HCT116 (cell line): ENCODE measurements at regions not wholly inside any gene's neighbourhood (a gene's known extent, or its start where the extent isn't known, plus 50 kb on each side); places are given as distances from the start of the nearest gene placed in this dataset.

Experiments
- ATAC-seq: fragments of 200-7000 bp; cut with Tn5 transposase; 2 replicates; pipeline ENCODE4 v1.9.1; 2020; ENCODE audit warnings: mild to moderate bottlenecking, moderate library complexity
- BruUV-seq: library from RNA; stranded (reverse); fragments of 400-500 nt; replicated peaks from 2 replicates; lab custom pipeline; 2021; lab: Mats Ljungman, UMichigan
- CTCF ChIA-PET: fragments of 300-600 bp; sonication (Branson Sonifier 250); formaldehyde crosslinking; loops from one replicate; lab custom pipeline; 2021; ENCODE audit warnings: antibody characterized with exemption; lab: Charles Lee
- POLR2A ChIA-PET: fragments of 300-600, 350-600 bp; sonication (Branson Sonifier 250); formaldehyde crosslinking; loops from one replicate; lab custom pipeline; 2021; ENCODE audit warnings: antibody characterized with exemption; lab: Charles Lee
- RAD21 ChIA-PET, 2 experiments: fragments of 300-600 bp; sonication (Branson Sonifier 250); formaldehyde crosslinking; loops; one replicate each; lab custom pipeline; 2023; ENCODE audit warnings: low total read pairs in 2 of 2; ENCODE audit not compliant: uncharacterized antibody in 2 of 2, unreplicated experiment in 2 of 2, low non-redundant PET in 1 of 2; lab: Charles Lee
- DNase-seq: peaks from one replicate; pipeline ENCODE4 v3.0.0-alpha.2; 2010; ENCODE audit warnings: low read depth, low spot score
- H2AFZ ChIP-seq: fragments of 200-600 bp; shearing (Covaris generic), sonication (generic); 2 replicates; pipeline ENCODE4 v1.6.1; 2017; ENCODE audit warnings: low read depth, mixed run types, mixed read lengths, antibody characterized with exemption, low read length; ENCODE audit not compliant: poor library complexity, severe bottlenecking
- H3K27ac ChIP-seq: 2 replicates; pipeline ENCODE4 v1.5.1; 2012; ENCODE audit warnings: low read depth, low read length
- H3K27me3 ChIP-seq: fragments of 200-600 bp; sonication (generic); 2 replicates; pipeline ENCODE4 v1.6.1; 2016; ENCODE audit warnings: mixed run types, low read length, mixed read lengths; ENCODE audit not compliant: insufficient read depth
- H3K36me3 ChIP-seq, 2 experiments: fragments of 200-500 bp in 1 of 2; fragments of 200-600 bp in 1 of 2; sonication (Bioruptor generic) in 1 of 2; sonication (generic) in 1 of 2; 2 replicates each; pipeline versions ENCODE4 v1.5.1 to v1.6.1; 2014 to 2016; ENCODE audit warnings: low read length in 2 of 2, inconsistent platforms in 1 of 2, mixed read lengths in 1 of 2, mixed run types in 1 of 2; ENCODE audit not compliant: insufficient read depth in 2 of 2, control insufficient read depth in 1 of 2
- H3K4me1 ChIP-seq, 2 experiments: fragments of 200-600 bp in 1 of 2; sonication (generic) in 1 of 2; 2 replicates each; pipeline versions ENCODE4 v1.5.1 to v1.6.1; 2012 to 2017; ENCODE audit warnings: low read length in 2 of 2, inconsistent platforms in 1 of 2, mild to moderate bottlenecking in 1 of 2, mixed read lengths in 1 of 2, mixed run types in 1 of 2, moderate library complexity in 1 of 2; ENCODE audit not compliant: insufficient read depth in 2 of 2, control insufficient read depth in 1 of 2
- H3K4me2 ChIP-seq: fragments of 200-600 bp; sonication (generic); 2 replicates; pipeline ENCODE4 v1.6.1; 2017; ENCODE audit warnings: mixed run types, low read length, mixed read lengths
- H3K4me3 ChIP-seq, 2 experiments: fragments of 200-600 bp in 1 of 2; sonication (generic) in 1 of 2; replicated peaks in 1 of 2; 2 replicates each; pipeline ENCODE4 v1.5.1; 2011 to 2016; ENCODE audit warnings: low read length in 2 of 2, control low read depth in 1 of 2, low read depth in 1 of 2, mild to moderate bottlenecking in 1 of 2, mixed read lengths in 1 of 2, mixed run types in 1 of 2
- H3K79me2 ChIP-seq: fragments of 200-600 bp; sonication (generic); 2 replicates; pipeline ENCODE4 v1.6.1; 2017; ENCODE audit warnings: mild to moderate bottlenecking, mixed run types, low read length, moderate library complexity, mixed read lengths; ENCODE audit not compliant: insufficient read depth
- H3K9ac ChIP-seq: fragments of 200-600 bp; sonication (generic); 2 replicates; pipeline ENCODE4 v1.6.1; 2016; ENCODE audit warnings: low read length, mixed read lengths
- H3K9me2 ChIP-seq: fragments of 200-600 bp; sonication (generic), shearing (Covaris generic); 2 replicates; pipeline ENCODE4 v1.6.1; 2017; ENCODE audit warnings: mixed run types, mild to moderate bottlenecking, moderate library complexity; ENCODE audit not compliant: insufficient read depth
- H3K9me3 ChIP-seq, 2 experiments: fragments of 200-500 bp in 1 of 2; fragments of 200-600 bp in 1 of 2; sonication (Bioruptor generic) in 1 of 2; sonication (generic) in 1 of 2; 2 replicates each; pipeline ENCODE4 v1.6.1; 2014 to 2017; ENCODE audit warnings: low read length in 2 of 2, mixed read lengths in 2 of 2, inconsistent platforms in 1 of 2, low read depth in 1 of 2, mild to moderate bottlenecking in 1 of 2, mixed run types in 1 of 2, moderate library complexity in 1 of 2; ENCODE audit not compliant: control insufficient read depth in 1 of 2, insufficient read depth in 1 of 2
- H4K20me1 ChIP-seq: fragments of 200-600 bp; sonication (generic), shearing (Covaris generic); 2 replicates; pipeline ENCODE4 v1.6.1; 2017; ENCODE audit warnings: mixed run types, mild to moderate bottlenecking, moderate library complexity; ENCODE audit not compliant: insufficient read depth
- EGR1 ChIP-seq: IDR thresholded peaks from 2 replicates; pipeline ENCODE4 v1.6.1; 2012; ENCODE audit warnings: low read depth
- EZH2 ChIP-seq: fragments of 200-600 bp; sonication (generic); IDR thresholded peaks from 2 replicates; pipeline ENCODE4 v1.6.1; 2017; ENCODE audit warnings: antibody characterized with exemption, mixed run types
- EZH2phosphoT487 ChIP-seq: fragments of 200-600 bp; IDR thresholded peaks from 2 replicates; pipeline ENCODE4 v1.6.1; 2018; ENCODE audit warnings: antibody characterized with exemption, borderline replicate concordance
- JUND ChIP-seq: IDR thresholded peaks from 2 replicates; pipeline ENCODE4 v1.6.1; 2012
- POLR2A ChIP-seq: IDR thresholded peaks from 2 replicates; pipeline ENCODE4 v1.7.0; 2011; ENCODE audit warnings: borderline replicate concordance; ENCODE audit not compliant: insufficient read depth, insufficient read length; ENCODE audit errors: extremely low read depth
- POLR2AphosphoS5 ChIP-seq: IDR thresholded peaks from 2 replicates; pipeline ENCODE4 v1.6.1; 2011; ENCODE audit warnings: mild to moderate bottlenecking, low read depth, low read length, moderate library complexity
- RAD21 ChIP-seq: IDR thresholded peaks from 2 replicates; pipeline ENCODE4 v1.6.1; 2012; ENCODE audit warnings: low read depth, mild to moderate bottlenecking
- SIN3A ChIP-seq: IDR thresholded peaks from 2 replicates; pipeline ENCODE4 v1.6.1; 2012; ENCODE audit warnings: low read depth
- TCF7L2 ChIP-seq: IDR thresholded peaks from 2 replicates; pipeline ENCODE4 v1.7.0; 2011; ENCODE audit warnings: borderline replicate concordance, inconsistent platforms; ENCODE audit not compliant: insufficient read depth, insufficient read length; ENCODE audit errors: extremely low read depth
- YY1 ChIP-seq: IDR thresholded peaks from 2 replicates; pipeline ENCODE4 v1.6.1; 2011; ENCODE audit warnings: low read length, low read depth, moderate library complexity, mild to moderate bottlenecking; ENCODE audit not compliant: insufficient replicate concordance; ENCODE audit errors: extremely low read depth
- ZNF274 ChIP-seq: fragments of 200-500 bp; sonication (Bioruptor generic); IDR thresholded peaks from 2 replicates; pipeline ENCODE4 v1.6.1; 2014; ENCODE audit warnings: mild to moderate bottlenecking, low read depth, low read length, inconsistent platforms
- intact Hi-C: fragments of 100-400 bp; cut with micrococcal nuclease; formaldehyde crosslinking; loops from 2 replicates; pipeline ENCODE4 v1.10.0; 2022
- TF ChIP-seq, protein P1 (sequence below): IDR thresholded peaks from 2 replicates; pipeline ENCODE4 v1.6.1; 2012
- TF ChIP-seq, protein P2 (sequence below): IDR thresholded peaks from 2 replicates; pipeline ENCODE4 v1.6.1; 2012; ENCODE audit warnings: low read depth

DNA sequence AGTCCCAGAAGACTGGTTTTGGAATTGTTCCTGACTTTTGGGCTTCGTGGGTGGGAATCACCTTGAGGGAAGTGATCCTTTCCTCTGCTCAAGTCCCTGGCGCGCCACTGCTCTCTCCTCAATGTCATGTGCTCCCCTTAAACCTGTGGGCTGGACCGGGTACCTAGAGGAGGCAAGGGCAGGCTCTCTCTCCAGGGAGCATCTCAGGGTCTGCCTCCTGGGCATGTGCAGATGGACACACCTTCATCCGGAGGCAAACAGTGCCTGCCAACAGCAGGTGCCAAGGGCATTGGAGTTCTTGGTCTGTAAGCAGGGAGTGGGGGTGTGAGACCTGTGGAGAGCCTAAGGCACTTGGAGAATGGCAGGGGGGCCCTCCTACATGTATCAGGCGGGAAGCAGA is 142.6 kb downstream of the INHBB start:
- Histone ChIP-seq H3K9ac (no peak overlapping the region), H3K9me3 (no peaks in the 10 kb centered on the region), H3K9me2 (no peaks in the 10 kb centered on the region), H3K27me3 (0 out of 2 replicates have a peak, but pooled peaks cover 3% of the 10 kb centered on the region), H4K20me1 (no peaks in the 10 kb centered on the region), H3K4me2 (no peak overlapping the region), H3K4me1 (peaks cover 0 to 12% of the 10 kb centered on the region in 2 experiments; a peak in 2 of 4 replicates), H3K27ac (no peak overlapping the region), H3K36me3 (no peaks in the 10 kb centered on the region), H3K79me2 (no peaks in the 10 kb centered on the region), H2AFZ (no peak overlapping the region), H3K4me3 (no peak overlapping the region)
- TF ChIP-seq, protein P1, sequence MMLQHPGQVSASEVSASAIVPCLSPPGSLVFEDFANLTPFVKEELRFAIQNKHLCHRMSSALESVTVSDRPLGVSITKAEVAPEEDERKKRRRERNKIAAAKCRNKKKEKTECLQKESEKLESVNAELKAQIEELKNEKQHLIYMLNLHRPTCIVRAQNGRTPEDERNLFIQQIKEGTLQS, result no peak
- no peak for TF ChIP-seq RAD21
- no peak for ATAC-seq
- RAD21 ChIA-PET, result no interaction called here
- no TSS peak for BruUV-seq
- POLR2A ChIA-PET, result no interaction called here
- CTCF ChIA-PET, result no interaction called here
- DNase-seq, result no peak
- intact Hi-C loops, result no loop called here

DNA sequence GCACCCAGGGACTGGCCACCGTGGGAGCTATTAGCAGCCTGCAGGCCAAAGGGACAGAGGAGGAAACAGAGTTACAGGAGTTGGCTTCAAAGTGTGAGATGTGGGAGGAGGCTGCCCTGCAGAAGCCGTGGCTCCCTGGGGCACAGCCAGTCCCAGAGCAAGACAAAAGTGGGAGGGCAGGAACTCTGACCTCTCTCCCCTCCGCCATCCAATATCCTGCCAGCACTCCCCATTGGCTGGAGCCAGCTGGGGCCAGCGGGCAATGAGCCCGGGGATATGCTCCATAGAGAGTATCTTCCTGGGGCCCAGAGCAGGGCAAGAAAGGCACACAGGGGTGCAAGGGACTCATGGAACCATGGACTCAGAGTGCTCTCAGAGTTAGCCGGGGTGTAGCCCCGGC is 143.1 kb downstream of the INHBB start:
- RAD21 ChIA-PET, result no interaction called here

More for the DNA sequence above, 143.1 kb downstream of the INHBB start:
- Histone ChIP-seq H3K27ac (no peak overlapping the region), H3K9ac (no peak overlapping the region), H3K27me3 (0 out of 2 replicates have a peak, but pooled peaks cover 3% of the 10 kb centered on the region), H3K4me3 (no peak overlapping the region), H3K79me2 (no peaks in the 10 kb centered on the region), H3K36me3 (no peaks in the 10 kb centered on the region), H3K4me1 (peaks cover 0 to 12% of the 10 kb centered on the region in 2 experiments; a peak in 2 of 4 replicates), H3K9me3 (no peaks in the 10 kb centered on the region), H3K9me2 (no peaks in the 10 kb centered on the region), H3K4me2 (no peak overlapping the region), H4K20me1 (no peaks in the 10 kb centered on the region), H2AFZ (no peak overlapping the region)
- TF ChIP-seq JUND, result no peak
- no peak for TF ChIP-seq EZH2
- TF ChIP-seq TCF7L2, result no peak
- TF ChIP-seq SIN3A, result no peak
- no peak for TF ChIP-seq ZNF274
- no peak for TF ChIP-seq POLR2A
- TF ChIP-seq, protein P2, sequence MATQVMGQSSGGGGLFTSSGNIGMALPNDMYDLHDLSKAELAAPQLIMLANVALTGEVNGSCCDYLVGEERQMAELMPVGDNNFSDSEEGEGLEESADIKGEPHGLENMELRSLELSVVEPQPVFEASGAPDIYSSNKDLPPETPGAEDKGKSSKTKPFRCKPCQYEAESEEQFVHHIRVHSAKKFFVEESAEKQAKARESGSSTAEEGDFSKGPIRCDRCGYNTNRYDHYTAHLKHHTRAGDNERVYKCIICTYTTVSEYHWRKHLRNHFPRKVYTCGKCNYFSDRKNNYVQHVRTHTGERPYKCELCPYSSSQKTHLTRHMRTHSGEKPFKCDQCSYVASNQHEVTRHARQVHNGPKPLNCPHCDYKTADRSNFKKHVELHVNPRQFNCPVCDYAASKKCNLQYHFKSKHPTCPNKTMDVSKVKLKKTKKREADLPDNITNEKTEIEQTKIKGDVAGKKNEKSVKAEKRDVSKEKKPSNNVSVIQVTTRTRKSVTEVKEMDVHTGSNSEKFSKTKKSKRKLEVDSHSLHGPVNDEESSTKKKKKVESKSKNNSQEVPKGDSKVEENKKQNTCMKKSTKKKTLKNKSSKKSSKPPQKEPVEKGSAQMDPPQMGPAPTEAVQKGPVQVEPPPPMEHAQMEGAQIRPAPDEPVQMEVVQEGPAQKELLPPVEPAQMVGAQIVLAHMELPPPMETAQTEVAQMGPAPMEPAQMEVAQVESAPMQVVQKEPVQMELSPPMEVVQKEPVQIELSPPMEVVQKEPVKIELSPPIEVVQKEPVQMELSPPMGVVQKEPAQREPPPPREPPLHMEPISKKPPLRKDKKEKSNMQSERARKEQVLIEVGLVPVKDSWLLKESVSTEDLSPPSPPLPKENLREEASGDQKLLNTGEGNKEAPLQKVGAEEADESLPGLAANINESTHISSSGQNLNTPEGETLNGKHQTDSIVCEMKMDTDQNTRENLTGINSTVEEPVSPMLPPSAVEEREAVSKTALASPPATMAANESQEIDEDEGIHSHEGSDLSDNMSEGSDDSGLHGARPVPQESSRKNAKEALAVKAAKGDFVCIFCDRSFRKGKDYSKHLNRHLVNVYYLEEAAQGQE, result no peak
- TF ChIP-seq POLR2AphosphoS5, result no peak
- TF ChIP-seq YY1, result no peak
- TF ChIP-seq EGR1, result no peak
- TF ChIP-seq EZH2phosphoT487, result no peak
- no peak for ATAC-seq
- ChIA-PET CTCF (no interaction called here), POLR2A (no interaction called here)
- no TSS peak for BruUV-seq
- DNase-seq, result no peak
- intact Hi-C loops, result no loop called here
